SJCRH30 (cell line): ENCODE measurements at regions not wholly inside any gene's neighbourhood (a gene's known extent, or its start where the extent isn't known, plus 50 kb on each side); places are given as distances from the start of the nearest gene placed in this dataset.

ENCODE experiments used
- DNase-seq, 2 experiments: peaks; one replicate each; pipeline ENCODE4 v3.0.0-alpha.2; 2015 to 2020
- H3K27ac ChIP-seq: fragments of 250-450 bp; sonication (Bioruptor Pico); 2 replicates; pipeline ENCODE4 v1.5.1; 2020; ENCODE audit warnings: mild to moderate bottlenecking, moderate library complexity
- H3K27me3 ChIP-seq: fragments of 250-450 bp; sonication (Bioruptor Pico); 2 replicates; pipeline ENCODE4 v1.5.1; 2020; ENCODE audit warnings: mild to moderate bottlenecking, moderate library complexity
- H3K36me3 ChIP-seq: fragments of 250-450 bp; sonication (Bioruptor Pico); 2 replicates; pipeline ENCODE4 v1.5.1; 2020; ENCODE audit warnings: mild to moderate bottlenecking, moderate library complexity
- H3K4me1 ChIP-seq: fragments of 250-450 bp; sonication (Bioruptor Pico); 2 replicates; pipeline ENCODE4 v1.5.1; 2020; ENCODE audit warnings: mild to moderate bottlenecking, moderate library complexity
- H3K4me3 ChIP-seq: fragments of 250-450 bp; sonication (Bioruptor Pico); 2 replicates; pipeline ENCODE4 v1.5.1; 2020; ENCODE audit warnings: mild to moderate bottlenecking, moderate library complexity
- H3K9me3 ChIP-seq: fragments of 250-450 bp; sonication (Bioruptor Pico); replicated peaks from 2 replicates; pipeline ENCODE4 v1.5.1; 2020; ENCODE audit warnings: mild to moderate bottlenecking, moderate library complexity

DNA sequence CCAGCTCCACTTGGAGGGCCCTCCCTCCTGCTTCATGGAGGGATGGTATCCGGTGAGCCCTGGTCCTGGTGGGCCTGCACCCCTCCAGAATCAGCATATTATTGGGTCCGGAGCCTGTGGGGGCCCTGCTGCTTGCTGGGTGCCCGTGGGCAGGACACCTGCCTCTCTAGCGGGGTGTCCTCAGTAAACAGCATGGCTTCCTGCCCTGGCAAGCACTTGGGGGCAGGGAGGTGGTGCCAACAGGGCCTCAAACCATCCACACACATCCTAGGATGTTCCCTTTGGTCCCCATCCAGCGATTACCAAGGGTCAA, 108.3 kb downstream of the CTTN start:
- H3K4me1 ChIP-seq = peaks cover 3% of the 10 kb centered on the region; the same call in 1 of the 2 replicates
- H3K27ac ChIP-seq = no peak overlapping the region
- no peak overlapping the region for H3K4me3 ChIP-seq
- H3K27me3 ChIP-seq = no peaks in the 10 kb centered on the region; the same call in 1 of the 2 replicates
- no peaks in the 10 kb centered on the region for H3K9me3 ChIP-seq
- no peaks in the 10 kb centered on the region for H3K36me3 ChIP-seq
- DNase-seq = no peak

DNA sequence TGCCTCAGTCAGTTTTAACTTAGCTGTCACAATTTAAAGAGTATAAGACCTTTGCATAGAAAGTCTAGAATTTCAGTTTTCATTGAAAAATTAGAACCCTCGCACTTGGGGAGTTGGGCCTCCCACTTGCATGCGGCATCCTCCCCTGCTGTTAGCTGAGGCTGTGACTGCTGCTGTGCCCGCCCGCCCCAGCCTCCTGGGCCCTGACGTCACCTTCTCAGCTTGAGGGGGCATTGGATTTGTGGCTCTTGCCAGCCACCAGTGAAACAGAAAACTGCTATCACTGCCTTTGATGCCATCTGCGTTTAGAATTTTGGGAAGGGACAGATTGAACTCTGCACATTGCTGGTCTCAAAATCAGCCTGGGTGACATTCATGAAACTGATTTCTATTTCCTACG, 108.7 kb downstream of the CTTN start:
- Histone ChIP-seq H3K27ac (no peak overlapping the region), H3K4me1 (peaks cover 3% of the 10 kb centered on the region; the same call in 1 of the 2 replicates), H3K27me3 (no peaks in the 10 kb centered on the region), H3K4me3 (no peak overlapping the region), H3K36me3 (no peaks in the 10 kb centered on the region), H3K9me3 (no peaks in the 10 kb centered on the region)
- no peak for DNase-seq

DNA sequence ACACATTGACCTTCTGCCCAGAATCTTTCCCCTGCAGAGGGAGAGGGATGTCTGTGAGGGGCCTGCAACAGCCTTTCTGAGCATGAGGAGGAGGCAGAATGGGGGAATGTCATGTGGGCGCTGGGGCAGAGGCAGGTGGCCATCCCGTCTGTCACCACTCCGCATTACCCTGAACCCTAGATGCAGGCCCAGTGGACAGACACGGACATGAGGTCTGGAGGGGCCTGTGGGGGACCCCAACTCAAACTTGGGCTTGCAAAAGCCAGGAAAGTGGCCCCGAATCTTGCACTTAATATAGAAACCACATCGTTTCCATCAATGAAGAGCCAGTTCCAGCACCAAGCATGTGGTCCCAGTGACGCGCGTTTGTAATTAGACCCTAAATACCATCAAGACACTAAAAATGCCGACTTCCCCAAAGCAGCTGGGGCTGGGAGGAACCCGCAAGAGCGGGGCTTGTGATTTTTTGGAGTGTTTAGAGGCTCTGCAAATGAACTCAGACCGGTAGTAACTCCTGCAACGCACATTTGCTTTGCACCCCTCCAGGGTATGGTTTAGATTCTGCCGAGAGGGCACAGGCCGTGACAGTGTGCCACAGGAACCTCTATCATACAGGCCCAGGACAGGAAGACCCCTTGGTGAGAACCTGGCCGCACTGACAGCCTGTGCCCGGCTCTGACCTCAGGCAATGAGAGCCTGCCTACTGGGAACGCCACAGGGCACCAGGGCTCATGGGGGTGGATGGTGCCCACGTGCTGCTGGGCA, 109.3 kb downstream of the CTTN start:
- H3K36me3 ChIP-seq = no peaks in the 10 kb centered on the region
- no peak overlapping the region for H3K4me3 ChIP-seq
- DNase-seq = peak in 1 of 2 experiments; percentile 39
- peaks cover 4% of the 10 kb centered on the region; the same call in 1 of the 2 replicates for H3K4me1 ChIP-seq
- H3K27me3 ChIP-seq = no peaks in the 10 kb centered on the region
- no peak overlapping the region for H3K27ac ChIP-seq
- peaks cover 3% of the 10 kb centered on the region for H3K9me3 ChIP-seq

GRCh38 chr11:70508231-70508480, 109.8 kb downstream of the CTTN start:
- no peak overlapping the region for H3K4me3 ChIP-seq
- no peak for DNase-seq

GRCh38 chr11:70509476-70509875, 111.1 kb downstream of the CTTN start:
- Histone ChIP-seq H3K36me3 (no peaks in the 10 kb centered on the region), H3K4me3 (no peak overlapping the region), H3K27ac (no peak overlapping the region), H3K4me1 (peaks cover 6% of the 10 kb centered on the region; the same call in 1 of the 2 replicates), H3K27me3 (no peaks in the 10 kb centered on the region), H3K9me3 (peaks cover 5% of the 10 kb centered on the region)
- DNase-seq = no peak

More at GRCh38 chr11:70508231-70508480, 109.8 kb downstream of the CTTN start:
- Histone ChIP-seq H3K4me1 (peaks cover 6% of the 10 kb centered on the region; the same call in 1 of the 2 replicates), H3K27me3 (no peaks in the 10 kb centered on the region), H3K9me3 (peaks cover 5% of the 10 kb centered on the region), H3K27ac (no peak overlapping the region), H3K36me3 (no peaks in the 10 kb centered on the region)

- no peaks in the 10 kb centered on the region for H3K27me3 ChIP-seq
- DNase-seq = no peak
- H3K27ac ChIP-seq = no peak overlapping the region
- no peak overlapping the region for H3K4me3 ChIP-seq
- H3K4me1 ChIP-seq = peaks cover 6% of the 10 kb centered on the region; the same call in 1 of the 2 replicates
- H3K9me3 ChIP-seq = peaks cover 5% of the 10 kb centered on the region
- no peaks in the 10 kb centered on the region for H3K36me3 ChIP-seq
Observed at GRCh38 chr11:70510106-70510505, 111.8 kb downstream of the CTTN start.

DNA sequence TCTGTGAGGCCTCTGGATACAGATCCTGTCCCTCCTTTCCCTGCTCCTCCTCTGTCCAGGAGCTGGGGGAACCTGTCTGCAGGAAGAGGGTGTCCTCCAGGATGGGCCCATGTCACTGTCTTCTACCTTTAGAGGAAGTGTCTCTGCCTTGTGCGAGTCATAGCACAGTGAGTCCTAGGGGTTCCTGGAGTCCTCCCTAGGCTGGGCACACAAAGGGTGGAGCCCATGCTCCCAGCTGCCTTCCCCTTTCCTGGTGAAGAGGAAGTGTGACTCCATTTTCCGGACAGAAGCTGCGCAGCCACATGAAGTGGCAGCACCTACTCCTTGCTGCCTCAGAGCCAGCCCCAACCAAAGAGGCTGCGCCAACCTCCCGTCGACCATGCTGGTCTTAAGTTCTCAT, 112.2 kb downstream of the CTTN start:
- no peaks in the 10 kb centered on the region for H3K27me3 ChIP-seq
- no peaks in the 10 kb centered on the region for H3K36me3 ChIP-seq
- peaks cover 6% of the 10 kb centered on the region; the same call in 1 of the 2 replicates for H3K4me1 ChIP-seq
- no peak overlapping the region for H3K27ac ChIP-seq
- DNase-seq = no peak
- no peak overlapping the region for H3K4me3 ChIP-seq
- H3K9me3 ChIP-seq = peaks cover 5% of the 10 kb centered on the region

DNA sequence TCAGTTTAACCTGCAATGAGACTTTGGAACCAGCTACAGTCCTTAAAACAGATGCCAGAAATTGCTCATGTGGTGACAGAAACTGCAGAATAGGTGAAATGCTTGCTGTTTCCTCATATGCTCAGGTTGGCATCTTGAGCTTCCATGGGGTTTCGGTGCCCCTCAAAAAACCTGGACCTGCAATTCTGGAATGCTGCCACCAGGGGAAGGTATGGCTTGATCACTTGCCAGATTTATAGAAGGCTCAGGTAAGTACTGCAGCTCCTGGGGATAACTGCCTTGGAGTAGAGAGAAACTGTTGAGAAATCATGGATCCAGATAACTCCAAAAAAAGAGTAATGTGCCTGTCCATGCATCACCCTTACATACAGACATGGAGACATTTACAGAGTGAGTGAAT, 113.0 kb downstream of the CTTN start:
- Histone ChIP-seq H3K27ac (no peak overlapping the region), H3K4me1 (peaks cover 6% of the 10 kb centered on the region; the same call in 1 of the 2 replicates), H3K4me3 (no peak overlapping the region), H3K36me3 (no peaks in the 10 kb centered on the region), H3K27me3 (no peaks in the 10 kb centered on the region), H3K9me3 (peaks cover 5% of the 10 kb centered on the region)
- DNase-seq = no peak

DNA sequence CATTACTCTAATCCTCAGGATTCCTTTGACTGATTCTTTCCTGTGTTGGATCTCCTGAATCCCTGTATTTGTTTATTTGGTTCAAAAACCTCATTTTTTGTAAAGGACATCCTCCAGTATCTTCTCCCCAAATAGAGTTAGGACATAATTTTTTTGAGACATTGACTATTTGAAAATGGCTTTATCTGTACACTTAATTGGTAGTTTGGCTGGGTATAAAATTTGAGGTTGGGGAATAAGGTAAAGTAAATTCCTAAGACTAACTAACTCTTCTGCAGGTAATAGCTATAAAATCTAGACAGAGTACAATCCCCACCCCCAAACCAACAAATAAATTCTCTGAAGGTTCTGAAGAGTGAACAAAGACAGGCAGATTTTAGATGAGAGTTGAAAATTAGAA, 114.4 kb downstream of the CTTN start:
- H3K27me3 ChIP-seq = no peaks in the 10 kb centered on the region
- DNase-seq = peak in 1 of 2 experiments; percentile 27

GRCh38 chr11:70517203-70517602, 118.9 kb downstream of the CTTN start:
- peaks cover 13% of the 10 kb centered on the region for H3K4me1 ChIP-seq
- H3K27ac ChIP-seq = no peak overlapping the region
- no peaks in the 10 kb centered on the region for H3K36me3 ChIP-seq
- peaks cover 5% of the 10 kb centered on the region for H3K9me3 ChIP-seq
- no peaks in the 10 kb centered on the region for H3K27me3 ChIP-seq
- no peak for DNase-seq
- no peak overlapping the region for H3K4me3 ChIP-seq

More for the DNA sequence above, 114.4 kb downstream of the CTTN start:
- H3K27ac ChIP-seq = no peak overlapping the region
- no peaks in the 10 kb centered on the region for H3K36me3 ChIP-seq
- H3K4me1 ChIP-seq = peaks cover 4% of the 10 kb centered on the region; the same call in 1 of the 2 replicates
- peaks cover 5% of the 10 kb centered on the region for H3K9me3 ChIP-seq
- H3K4me3 ChIP-seq = no peak overlapping the region

- Histone ChIP-seq H3K9me3 (no peaks in the 10 kb centered on the region), H3K4me3 (no peak overlapping the region), H3K36me3 (no peaks in the 10 kb centered on the region), H3K27me3 (no peaks in the 10 kb centered on the region), H3K27ac (peak overlapping the region; percentile 38), H3K4me1 (peaks cover 10% of the 10 kb centered on the region)
- DNase-seq = peak; percentile 65 to 69
Observed at GRCh38 chr11:70517988-70518907, 119.9 kb downstream of the CTTN start.

DNA sequence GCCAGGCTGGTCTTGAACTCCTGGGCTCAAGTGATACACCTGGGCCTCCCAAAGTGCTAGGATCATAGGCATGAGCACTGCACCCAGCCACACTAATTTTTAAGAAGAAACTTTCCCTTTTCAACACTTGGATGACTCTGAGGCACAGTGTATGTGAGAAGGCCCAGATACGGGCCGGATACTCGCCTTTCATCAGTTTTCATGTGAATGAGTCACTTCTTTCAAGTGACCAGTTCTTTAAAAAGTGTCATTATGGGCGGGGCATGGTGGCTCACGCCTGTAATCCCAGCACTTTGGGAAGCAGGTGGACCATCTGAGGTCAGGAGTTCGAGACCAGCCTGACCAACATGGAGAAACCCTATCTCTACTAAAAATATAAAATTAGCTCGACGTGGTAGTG, 120.8 kb downstream of the CTTN start:
- H3K27me3 ChIP-seq = no peaks in the 10 kb centered on the region
- H3K36me3 ChIP-seq = no peaks in the 10 kb centered on the region
- DNase-seq = no peak
- no peak overlapping the region for H3K4me3 ChIP-seq
- peaks cover 17% of the 10 kb centered on the region for H3K4me1 ChIP-seq
- H3K27ac ChIP-seq = peak overlapping the region; percentile 38
- no peaks in the 10 kb centered on the region for H3K9me3 ChIP-seq

GRCh38 chr11:70521475-70522308, 123.4 kb downstream of the CTTN start:
- Histone ChIP-seq H3K27ac (no peak overlapping the region), H3K4me3 (no peak overlapping the region), H3K27me3 (no peaks in the 10 kb centered on the region), H3K36me3 (no peaks in the 10 kb centered on the region), H3K4me1 (peaks cover 40% of the 10 kb centered on the region), H3K9me3 (no peaks in the 10 kb centered on the region)
- no peak for DNase-seq

DNA sequence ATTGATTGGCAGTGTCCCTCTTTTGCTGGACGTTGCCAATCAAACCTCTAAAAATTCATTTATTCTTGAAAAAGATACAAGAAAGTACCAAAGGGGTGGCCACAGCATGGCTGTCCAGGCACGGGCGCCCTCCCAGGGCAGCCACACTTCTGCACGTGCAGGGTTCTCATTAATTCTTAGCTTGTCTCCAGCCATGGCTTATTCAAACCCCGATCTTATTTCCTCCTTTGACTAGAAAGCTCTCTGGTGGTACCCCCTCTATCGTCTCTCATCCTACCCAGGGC, 123.9 kb downstream of the CTTN start:
- Histone ChIP-seq H3K4me3 (no peak overlapping the region), H3K9me3 (no peaks in the 10 kb centered on the region), H3K27ac (no peak overlapping the region), H3K27me3 (no peaks in the 10 kb centered on the region), H3K4me1 (peaks cover 43% of the 10 kb centered on the region), H3K36me3 (no peaks in the 10 kb centered on the region)
- no peak for DNase-seq
